ENCODE measurements at regions not wholly inside any gene's neighbourhood (a gene's known extent, or its start where the extent isn't known, plus 50 kb on each side); places are given as distances from the start of the nearest gene placed in this dataset.

DNA sequence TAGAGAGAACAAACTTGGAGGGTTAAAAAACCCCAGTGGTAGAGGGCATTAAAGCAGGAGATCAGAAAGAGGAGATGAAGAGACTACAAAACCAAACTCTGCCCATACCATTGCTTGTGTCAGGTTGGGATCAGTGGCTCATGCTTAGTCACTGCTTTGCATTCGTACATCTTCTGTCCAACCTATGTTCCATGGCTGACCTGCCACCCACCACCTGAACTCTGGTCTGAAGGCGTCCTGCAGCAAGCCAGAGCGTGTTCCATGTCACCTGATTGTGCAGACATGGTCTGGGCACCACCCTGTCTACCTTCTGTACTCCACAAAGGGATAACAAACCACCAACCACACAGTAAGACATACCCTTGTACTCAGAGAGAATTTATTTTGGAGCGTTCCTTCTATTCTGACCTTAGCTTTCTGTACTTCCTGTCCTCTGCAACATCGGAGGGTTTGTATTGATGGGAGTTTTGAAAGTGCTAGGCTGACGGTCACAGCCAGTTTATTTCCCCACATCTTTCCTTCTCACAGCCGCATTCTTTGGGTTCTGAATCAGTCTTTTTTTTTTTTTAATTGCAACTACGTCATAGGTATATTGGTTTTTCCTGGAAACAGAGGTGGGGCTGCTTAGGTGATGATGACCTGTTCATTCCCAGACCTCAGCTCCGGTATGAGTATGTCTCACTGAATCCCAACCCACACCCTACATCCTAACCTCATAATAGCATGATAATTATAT is 88.3 kb downstream of the SOWAHC start:
- Histone ChIP-seq H3K9me3 (no peaks in the 10 kb centered on the region), H3K27me3 (no peaks in the 10 kb centered on the region), H3K36me3 (no peaks in the 10 kb centered on the region), H3K4me3 (no peak overlapping the region), H3K27ac (peak overlapping the region in 1 of 5 donors; percentile 19), H3K4me1 (peaks cover 7 to 31% (median 19%) of the 10 kb centered on the region in 4 donors)
- WGBS, 5 donors: 54 to 79% (median 73%) methylated on average over 9 of the region's 9 CpGs
- intact Hi-C loops (cut with DNase I; ENCODE audit: low total_unique reads): no loop called here
- peak in 1 of 2 donors; percentile 46 for DNase-seq
- TF ChIP-seq, protein P1, sequence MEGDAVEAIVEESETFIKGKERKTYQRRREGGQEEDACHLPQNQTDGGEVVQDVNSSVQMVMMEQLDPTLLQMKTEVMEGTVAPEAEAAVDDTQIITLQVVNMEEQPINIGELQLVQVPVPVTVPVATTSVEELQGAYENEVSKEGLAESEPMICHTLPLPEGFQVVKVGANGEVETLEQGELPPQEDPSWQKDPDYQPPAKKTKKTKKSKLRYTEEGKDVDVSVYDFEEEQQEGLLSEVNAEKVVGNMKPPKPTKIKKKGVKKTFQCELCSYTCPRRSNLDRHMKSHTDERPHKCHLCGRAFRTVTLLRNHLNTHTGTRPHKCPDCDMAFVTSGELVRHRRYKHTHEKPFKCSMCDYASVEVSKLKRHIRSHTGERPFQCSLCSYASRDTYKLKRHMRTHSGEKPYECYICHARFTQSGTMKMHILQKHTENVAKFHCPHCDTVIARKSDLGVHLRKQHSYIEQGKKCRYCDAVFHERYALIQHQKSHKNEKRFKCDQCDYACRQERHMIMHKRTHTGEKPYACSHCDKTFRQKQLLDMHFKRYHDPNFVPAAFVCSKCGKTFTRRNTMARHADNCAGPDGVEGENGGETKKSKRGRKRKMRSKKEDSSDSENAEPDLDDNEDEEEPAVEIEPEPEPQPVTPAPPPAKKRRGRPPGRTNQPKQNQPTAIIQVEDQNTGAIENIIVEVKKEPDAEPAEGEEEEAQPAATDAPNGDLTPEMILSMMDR (IDR thresholded peaks at IDR 0.05): no peak
- TF ChIP-seq POLR2AphosphoS5 (IDR thresholded peaks at IDR 0.05) (no peak), POLR2A (IDR thresholded peaks at IDR 0.05) (no peak), EP300 (IDR thresholded peaks at IDR 0.05) (no peak)

DNA sequence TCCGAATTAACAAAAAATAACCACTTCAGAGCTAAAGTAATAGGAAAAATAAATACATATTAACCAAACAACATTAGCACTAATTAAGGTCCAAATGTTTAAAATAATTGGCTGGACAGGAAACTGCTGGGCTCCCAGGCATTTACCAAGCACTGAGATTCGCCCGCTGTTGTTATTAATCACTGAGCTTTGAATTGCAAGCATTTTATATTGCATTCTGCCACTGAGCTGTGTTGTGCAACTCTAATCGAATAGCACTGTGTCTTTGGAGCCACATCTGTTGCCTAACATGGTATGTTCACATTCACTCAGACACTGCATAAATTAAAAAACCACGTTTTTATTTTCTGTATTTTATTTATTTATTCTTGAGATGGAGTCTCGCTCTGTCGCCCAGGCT is 88.9 kb downstream of the SOWAHC start:
- intact Hi-C loops (cut with DNase I; ENCODE audit: low total_unique reads): no loop called here
- TF ChIP-seq POLR2A (IDR thresholded peaks at IDR 0.05) (no peak), POLR2AphosphoS5 (IDR thresholded peaks at IDR 0.05) (no peak), EP300 (IDR thresholded peaks at IDR 0.05) (no peak)
- TF ChIP-seq, protein P1 (IDR thresholded peaks at IDR 0.05): no peak
- Histone ChIP-seq H3K27ac (no peak overlapping the region), H3K9me3 (no peaks in the 10 kb centered on the region), H3K4me3 (no peak overlapping the region), H3K4me1 (peaks cover 7 to 29% (median 19%) of the 10 kb centered on the region in 4 donors), H3K36me3 (no peaks in the 10 kb centered on the region), H3K27me3 (no peaks in the 10 kb centered on the region)
- no peak for DNase-seq
- 75 to 87% (median 79%) methylated on average over 7 of the region's 7 CpGs for WGBS, 5 donors

DNA sequence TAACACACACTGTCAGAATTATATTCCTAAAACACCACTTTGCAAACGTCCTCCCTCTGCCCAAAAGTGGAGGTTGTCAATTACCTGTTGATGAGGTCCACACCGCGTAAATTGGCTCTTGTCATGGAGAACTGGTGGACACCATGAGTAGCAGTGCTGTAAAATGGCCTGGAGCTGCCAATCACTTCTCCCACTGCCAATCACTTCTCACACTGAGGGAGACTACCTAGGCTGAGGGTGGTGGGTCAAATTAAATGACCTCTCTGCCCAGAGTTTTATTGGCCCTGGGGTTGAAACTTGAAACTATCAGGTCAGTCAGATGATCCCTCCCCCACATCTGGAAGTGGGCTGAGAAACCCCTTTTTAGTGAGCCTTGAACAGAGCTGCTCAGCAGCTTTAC is 89.6 kb downstream of the SOWAHC start:
- no peak overlapping the region for H3K27ac ChIP-seq
- H3K36me3 ChIP-seq: no peaks in the 10 kb centered on the region
- no peak for DNase-seq
- TF ChIP-seq POLR2A (IDR thresholded peaks at IDR 0.05) (no peak), EP300 (IDR thresholded peaks at IDR 0.05) (no peak), POLR2AphosphoS5 (IDR thresholded peaks at IDR 0.05) (no peak)
- TF ChIP-seq, protein P1 (IDR thresholded peaks at IDR 0.05): no peak
- no peaks in the 10 kb centered on the region for H3K9me3 ChIP-seq
- H3K4me3 ChIP-seq: no peak overlapping the region
- H3K27me3 ChIP-seq: no peaks in the 10 kb centered on the region
- WGBS, 5 donors: 81 to 92% (median 86%) methylated on average over 3 of the region's 3 CpGs
- peaks cover 7 to 23% (median 16%) of the 10 kb centered on the region in 4 donors for H3K4me1 ChIP-seq
- intact Hi-C loops (cut with DNase I; ENCODE audit: low total_unique reads): no loop called here

DNA sequence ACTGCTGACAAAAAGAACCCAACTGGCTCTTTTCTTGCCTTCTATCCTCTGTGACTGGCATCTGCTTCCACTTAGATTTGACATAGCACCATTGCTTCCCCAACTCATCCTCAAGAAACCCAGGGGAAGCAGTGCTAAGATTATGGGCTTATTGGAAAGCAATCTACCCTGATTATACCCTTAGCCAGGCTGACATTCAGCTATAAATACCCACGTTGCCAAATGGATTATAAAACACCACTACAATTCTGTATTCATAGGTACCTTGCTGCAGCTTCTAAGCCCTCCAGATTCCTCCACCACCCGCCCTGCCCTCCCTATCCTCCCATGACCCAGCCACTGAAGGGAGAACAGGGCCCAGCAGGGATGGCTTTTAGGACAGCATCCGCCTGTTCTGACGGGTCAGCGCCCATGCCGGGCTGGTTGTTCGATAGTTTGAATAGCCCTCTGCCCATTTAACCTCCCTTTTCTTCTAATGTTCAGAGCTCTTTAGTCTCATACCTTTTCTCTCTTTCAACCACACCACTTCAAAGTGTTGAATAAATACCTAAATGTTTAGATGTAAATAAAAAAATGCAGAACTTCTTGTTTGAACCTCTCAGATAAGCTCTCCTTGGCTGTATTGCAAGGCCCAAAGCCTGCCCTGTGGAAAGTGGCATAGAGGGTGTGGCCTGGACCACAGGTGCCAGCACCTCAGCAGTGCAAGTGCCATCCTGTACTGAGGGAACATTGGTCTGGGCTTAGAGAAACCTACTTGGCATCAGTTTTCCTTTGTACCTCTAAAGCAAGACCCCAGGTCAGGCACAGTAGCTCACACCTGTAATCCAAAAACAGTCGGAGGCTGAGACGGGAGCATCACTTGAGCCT is 86.6 kb upstream of the RGPD5 start:
- Histone ChIP-seq H3K4me1 (no peaks in the 10 kb centered on the region), H3K36me3 (no peaks in the 10 kb centered on the region), H3K27me3 (no peaks in the 10 kb centered on the region), H3K4me3 (no peak overlapping the region), H3K27ac (no peak overlapping the region), H3K9me3 (no peaks in the 10 kb centered on the region)
- TF ChIP-seq POLR2A (IDR thresholded peaks at IDR 0.05) (no peak), POLR2AphosphoS5 (IDR thresholded peaks at IDR 0.05) (no peak), EP300 (IDR thresholded peaks at IDR 0.05) (no peak)
- TF ChIP-seq, protein P1 (IDR thresholded peaks at IDR 0.05): no peak
- intact Hi-C loops (cut with DNase I; ENCODE audit: low total_unique reads): no loop called here
- DNase-seq: no peak
- WGBS, 5 donors: 85 to 90% (median 88%) methylated on average over 9 of the region's 9 CpGs
